ENCODE measurements at regions not wholly inside any gene's neighbourhood (a gene's known extent, or its start where the extent isn't known, plus 50 kb on each side); places are given as distances from the start of the nearest gene placed in this dataset.
"Not testable (repeated sequence)": the region's sequence is repeated elsewhere in the genome, so short reads cannot be mapped to it uniquely, and the experiment has no call there.

DNA sequence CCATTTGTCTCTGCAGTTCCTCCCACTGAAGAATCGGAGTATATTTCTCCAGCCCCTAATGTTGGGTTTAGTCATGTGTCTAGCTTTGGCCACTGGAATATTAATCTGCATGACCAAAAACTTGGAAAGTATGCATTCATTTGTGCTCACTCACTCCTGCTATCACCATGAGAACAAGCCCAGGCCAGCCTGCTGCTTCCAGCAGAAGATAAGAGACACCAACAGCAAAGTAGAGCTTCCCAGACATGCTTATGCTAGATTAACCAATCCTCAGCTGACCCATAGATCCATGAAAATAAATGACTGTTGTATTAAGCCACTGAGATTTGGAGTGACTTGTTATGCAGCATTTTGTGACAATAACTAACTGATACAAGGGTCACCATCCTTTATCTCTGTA lies 108.8 kb downstream of the ART5 start:
- TF ChIP-seq, protein P1, sequence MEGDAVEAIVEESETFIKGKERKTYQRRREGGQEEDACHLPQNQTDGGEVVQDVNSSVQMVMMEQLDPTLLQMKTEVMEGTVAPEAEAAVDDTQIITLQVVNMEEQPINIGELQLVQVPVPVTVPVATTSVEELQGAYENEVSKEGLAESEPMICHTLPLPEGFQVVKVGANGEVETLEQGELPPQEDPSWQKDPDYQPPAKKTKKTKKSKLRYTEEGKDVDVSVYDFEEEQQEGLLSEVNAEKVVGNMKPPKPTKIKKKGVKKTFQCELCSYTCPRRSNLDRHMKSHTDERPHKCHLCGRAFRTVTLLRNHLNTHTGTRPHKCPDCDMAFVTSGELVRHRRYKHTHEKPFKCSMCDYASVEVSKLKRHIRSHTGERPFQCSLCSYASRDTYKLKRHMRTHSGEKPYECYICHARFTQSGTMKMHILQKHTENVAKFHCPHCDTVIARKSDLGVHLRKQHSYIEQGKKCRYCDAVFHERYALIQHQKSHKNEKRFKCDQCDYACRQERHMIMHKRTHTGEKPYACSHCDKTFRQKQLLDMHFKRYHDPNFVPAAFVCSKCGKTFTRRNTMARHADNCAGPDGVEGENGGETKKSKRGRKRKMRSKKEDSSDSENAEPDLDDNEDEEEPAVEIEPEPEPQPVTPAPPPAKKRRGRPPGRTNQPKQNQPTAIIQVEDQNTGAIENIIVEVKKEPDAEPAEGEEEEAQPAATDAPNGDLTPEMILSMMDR (IDR thresholded peaks at IDR 0.05): not testable (repeated sequence)
- not testable (repeated sequence) for TF ChIP-seq RELA (CRISPR knock-in tag; IDR thresholded peaks at IDR 0.05; ENCODE audit: borderline replicate concordance); TEAD4 (CRISPR knock-in tag; IDR thresholded peaks at IDR 0.05); CREB1 (CRISPR knock-in tag; IDR thresholded peaks at IDR 0.05); NFYB (CRISPR knock-in tag; conservative IDR thresholded peaks at IDR 0.05; ENCODE audit: low read depth)
- TF ChIP-seq, protein P2, sequence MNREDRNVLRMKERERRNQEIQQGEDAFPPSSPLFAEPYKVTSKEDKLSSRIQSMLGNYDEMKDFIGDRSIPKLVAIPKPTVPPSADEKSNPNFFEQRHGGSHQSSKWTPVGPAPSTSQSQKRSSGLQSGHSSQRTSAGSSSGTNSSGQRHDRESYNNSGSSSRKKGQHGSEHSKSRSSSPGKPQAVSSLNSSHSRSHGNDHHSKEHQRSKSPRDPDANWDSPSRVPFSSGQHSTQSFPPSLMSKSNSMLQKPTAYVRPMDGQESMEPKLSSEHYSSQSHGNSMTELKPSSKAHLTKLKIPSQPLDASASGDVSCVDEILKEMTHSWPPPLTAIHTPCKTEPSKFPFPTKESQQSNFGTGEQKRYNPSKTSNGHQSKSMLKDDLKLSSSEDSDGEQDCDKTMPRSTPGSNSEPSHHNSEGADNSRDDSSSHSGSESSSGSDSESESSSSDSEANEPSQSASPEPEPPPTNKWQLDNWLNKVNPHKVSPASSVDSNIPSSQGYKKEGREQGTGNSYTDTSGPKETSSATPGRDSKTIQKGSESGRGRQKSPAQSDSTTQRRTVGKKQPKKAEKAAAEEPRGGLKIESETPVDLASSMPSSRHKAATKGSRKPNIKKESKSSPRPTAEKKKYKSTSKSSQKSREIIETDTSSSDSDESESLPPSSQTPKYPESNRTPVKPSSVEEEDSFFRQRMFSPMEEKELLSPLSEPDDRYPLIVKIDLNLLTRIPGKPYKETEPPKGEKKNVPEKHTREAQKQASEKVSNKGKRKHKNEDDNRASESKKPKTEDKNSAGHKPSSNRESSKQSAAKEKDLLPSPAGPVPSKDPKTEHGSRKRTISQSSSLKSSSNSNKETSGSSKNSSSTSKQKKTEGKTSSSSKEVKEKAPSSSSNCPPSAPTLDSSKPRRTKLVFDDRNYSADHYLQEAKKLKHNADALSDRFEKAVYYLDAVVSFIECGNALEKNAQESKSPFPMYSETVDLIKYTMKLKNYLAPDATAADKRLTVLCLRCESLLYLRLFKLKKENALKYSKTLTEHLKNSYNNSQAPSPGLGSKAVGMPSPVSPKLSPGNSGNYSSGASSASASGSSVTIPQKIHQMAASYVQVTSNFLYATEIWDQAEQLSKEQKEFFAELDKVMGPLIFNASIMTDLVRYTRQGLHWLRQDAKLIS (CRISPR knock-in tag; IDR thresholded peaks at IDR 0.05; ENCODE audit: borderline replicate concordance): not testable (repeated sequence)
- TF ChIP-seq, protein P3, sequence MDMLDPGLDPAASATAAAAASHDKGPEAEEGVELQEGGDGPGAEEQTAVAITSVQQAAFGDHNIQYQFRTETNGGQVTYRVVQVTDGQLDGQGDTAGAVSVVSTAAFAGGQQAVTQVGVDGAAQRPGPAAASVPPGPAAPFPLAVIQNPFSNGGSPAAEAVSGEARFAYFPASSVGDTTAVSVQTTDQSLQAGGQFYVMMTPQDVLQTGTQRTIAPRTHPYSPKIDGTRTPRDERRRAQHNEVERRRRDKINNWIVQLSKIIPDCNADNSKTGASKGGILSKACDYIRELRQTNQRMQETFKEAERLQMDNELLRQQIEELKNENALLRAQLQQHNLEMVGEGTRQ (CRISPR knock-in tag; IDR thresholded peaks at IDR 0.05): not testable (repeated sequence)

All from WTC11 (cell line).